GM19324 (cell line): ENCODE measurements at regions not wholly inside any gene's neighbourhood (a gene's known extent, or its start where the extent isn't known, plus 50 kb on each side); places are given as distances from the start of the nearest gene placed in this dataset.
"Not testable (repeated sequence)": the region's sequence is repeated elsewhere in the genome, so short reads cannot be mapped to it uniquely, and the experiment has no call there.

Experiments
- ATAC-seq: cut with Tn5 transposase; IDR thresholded peaks from one replicate; pipeline ENCODE4 v1.9.1; 2021; ENCODE audit warnings: mild to moderate bottlenecking, moderate library complexity; ENCODE audit not compliant: unreplicated experiment, low FRiP score

DNA sequence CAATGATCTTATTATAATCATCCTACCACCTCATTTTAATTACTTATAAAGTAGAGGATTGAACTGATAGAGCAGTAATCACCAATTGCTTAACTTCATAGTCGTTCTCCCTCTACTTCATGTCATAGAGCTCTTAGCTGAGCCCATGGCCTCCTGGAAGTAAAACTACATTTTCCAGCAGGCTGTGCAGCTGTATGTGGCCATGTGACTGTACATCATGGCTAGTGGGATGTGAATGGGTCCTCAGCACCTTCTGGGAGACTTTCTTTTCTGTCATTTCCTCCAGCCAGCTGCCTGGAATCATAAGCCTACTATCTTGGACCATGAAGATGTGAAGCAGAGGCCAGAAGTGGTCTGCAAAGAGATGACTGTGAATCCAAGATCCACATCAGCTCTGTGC is 128.7 kb upstream of the SKOR2 start:
- ATAC-seq: no peak

DNA sequence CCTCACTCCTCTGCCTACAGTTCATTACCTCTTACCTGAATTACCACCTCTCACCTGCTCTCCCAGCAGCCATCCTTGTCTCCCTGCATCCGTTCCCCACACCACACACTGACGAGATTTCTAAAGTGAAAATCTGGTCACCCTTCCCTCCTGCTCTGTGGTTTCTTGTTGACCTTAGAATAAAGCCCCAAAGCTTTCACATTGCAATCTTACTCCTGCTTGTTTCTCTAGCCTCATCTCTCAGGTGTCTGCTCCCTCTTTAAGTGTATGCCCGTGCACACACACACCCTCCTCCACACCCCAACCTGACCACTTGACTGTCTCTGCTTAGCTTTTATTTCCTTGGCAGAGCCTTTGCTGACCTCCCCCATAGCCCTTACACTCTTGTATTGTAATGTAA is 122.0 kb upstream of the SKOR2 start:
- ATAC-seq: no peak

DNA sequence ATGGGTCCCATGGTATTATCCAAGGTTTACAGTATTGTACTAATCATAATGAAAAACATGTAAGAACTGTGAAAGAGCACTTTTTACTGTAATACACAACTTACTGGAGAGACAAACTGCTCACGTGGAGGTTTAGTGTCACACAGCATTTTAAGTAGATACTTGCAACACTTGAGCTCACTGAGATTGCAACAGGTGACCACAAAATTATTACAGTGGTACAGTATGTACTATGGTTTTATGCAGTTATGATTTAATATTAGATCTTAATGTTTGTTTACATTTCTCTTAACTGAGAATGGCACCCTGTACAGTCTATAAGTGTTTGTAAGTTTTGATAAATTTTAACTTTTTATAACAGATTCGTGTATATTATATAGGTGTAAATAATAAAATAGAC is 118.6 kb upstream of the SKOR2 start:
- no peak for ATAC-seq

DNA sequence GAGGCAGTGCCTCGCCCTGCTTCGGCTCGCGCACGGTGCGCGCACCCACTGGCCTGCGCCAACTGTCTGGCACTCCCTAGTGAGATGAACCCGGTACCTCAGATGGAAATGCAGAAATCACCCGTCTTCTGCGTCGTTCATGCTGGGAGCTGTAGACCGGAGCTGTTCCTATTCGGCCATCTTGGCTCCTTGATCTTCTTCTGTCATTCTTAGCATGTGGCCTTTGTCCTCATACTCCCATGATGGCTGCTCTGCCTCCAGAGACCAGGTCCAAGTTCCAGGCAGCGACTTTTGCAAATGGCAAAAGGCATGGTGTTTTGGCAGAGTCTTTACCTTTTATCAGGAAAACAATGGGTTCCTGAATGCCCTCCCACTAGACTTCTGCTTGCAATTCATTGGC is 102.6 kb upstream of the SKOR2 start:
- not testable (repeated sequence) for ATAC-seq

DNA sequence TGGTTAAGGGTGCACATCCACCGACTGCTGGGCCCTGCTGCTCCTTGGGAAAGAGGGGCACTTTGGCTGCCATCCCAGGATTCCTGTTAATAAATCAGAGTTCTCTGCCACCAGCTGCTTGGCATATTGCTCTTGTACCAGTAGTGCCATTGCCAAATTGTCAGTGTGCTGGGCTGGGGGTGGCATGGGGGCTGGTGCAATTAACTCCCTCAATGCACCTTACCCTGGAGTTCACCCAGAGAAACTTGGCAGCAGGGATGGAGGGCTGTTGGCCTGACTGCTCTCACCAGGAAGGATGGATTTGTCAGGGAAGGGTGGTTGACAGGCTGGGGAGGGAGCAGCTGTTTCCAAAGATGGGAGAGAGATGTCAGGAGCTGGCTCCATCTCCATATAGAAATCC is 94.6 kb upstream of the SKOR2 start:
- ATAC-seq: no peak

DNA sequence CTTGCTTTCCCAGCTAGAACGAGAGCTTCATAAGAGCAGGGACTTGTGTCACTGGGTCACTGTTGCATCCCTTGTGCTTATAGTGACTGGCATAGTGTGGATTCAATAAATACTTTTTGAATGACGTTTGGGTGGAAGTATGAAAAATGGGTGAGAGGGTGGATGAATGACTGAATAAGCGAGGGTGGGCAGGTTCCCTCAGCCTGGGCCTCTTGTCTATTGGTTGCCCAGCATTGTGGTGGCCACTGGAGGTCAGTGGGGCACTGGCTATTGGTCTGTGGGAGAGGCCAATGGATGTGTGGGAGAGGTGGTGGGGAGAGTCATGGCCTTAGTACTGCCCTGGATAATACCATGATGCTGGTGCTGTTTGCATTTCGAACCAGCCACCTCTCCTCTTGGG is 93.8 kb upstream of the SKOR2 start:
- no peak for ATAC-seq

DNA sequence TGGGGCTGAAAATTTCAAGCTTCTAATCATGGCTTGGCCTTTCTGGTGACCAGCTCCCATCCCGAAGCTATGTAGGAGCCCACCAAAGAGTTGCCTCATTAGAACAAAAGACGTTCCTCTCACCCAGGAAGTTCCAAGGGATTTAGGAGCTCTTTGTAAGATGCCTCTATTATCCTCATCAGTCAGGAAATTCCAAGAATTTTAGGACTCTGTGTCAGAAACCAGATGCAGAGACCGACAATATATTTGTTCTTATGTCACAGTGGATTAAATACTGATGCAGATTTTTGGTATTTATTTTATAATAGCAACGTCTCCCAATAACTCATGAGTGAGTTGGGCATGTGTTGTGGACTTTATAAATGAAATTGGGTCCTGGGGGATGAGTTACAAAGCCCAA is 91.8 kb upstream of the SKOR2 start:
- no peak for ATAC-seq

DNA sequence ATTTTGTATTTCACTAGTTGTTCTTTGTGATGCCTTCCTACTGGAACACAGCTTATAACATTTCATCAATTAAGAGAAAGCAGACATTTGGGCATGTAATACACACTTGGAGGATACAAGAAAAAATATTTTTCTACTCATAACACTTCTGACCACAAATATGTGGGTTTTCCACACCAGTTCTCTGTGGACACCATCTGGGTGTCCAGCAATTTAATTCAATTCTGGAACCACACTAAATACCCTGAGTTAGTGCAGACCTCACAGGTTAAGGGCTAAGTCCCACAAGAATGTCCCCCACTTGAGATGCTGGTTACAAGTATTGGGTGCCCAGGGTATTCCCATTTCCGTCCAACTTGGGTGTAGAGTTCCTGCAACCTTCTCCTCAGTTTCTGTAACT is 91.1 kb upstream of the SKOR2 start:
- no peak for ATAC-seq

DNA sequence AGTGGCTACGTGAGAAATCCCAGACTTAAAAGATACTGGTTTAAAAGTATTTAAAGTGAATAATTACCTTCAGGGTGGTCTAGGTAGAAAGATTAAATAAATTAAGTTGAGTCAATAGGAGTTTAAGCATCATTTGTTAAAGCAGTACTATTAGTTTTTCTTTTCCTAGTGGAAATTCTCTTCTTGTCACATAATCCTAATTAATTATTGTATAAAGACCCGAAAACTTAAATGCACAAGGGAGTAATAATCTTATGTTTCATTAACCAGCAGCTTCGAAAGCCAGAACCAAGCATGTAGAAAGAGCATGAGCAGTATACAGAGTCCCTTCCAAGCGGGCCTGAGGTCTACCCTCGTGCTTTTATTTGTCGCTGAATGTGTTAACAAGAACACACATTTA is 90.2 kb upstream of the SKOR2 start:
- ATAC-seq: no peak

DNA sequence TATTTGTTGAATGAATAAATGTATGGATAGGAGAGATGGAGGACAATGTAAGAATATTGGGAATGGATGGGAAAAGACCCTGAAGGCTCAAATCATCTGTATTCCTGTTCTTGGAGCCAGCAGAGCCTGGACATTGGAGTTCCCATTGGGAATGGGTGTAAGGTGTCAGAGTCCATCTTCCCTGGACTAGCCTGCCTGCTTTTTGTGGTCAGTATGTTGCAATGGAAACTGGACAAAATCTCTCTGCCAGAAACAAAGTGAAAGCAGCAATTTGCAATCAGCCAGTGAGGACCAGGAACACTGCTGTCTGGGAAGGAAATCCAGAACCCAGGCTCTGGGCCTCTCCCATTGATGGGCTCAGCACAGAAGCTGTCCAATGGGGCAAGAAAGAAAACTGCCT is 83.5 kb upstream of the SKOR2 start:
- no peak for ATAC-seq

DNA sequence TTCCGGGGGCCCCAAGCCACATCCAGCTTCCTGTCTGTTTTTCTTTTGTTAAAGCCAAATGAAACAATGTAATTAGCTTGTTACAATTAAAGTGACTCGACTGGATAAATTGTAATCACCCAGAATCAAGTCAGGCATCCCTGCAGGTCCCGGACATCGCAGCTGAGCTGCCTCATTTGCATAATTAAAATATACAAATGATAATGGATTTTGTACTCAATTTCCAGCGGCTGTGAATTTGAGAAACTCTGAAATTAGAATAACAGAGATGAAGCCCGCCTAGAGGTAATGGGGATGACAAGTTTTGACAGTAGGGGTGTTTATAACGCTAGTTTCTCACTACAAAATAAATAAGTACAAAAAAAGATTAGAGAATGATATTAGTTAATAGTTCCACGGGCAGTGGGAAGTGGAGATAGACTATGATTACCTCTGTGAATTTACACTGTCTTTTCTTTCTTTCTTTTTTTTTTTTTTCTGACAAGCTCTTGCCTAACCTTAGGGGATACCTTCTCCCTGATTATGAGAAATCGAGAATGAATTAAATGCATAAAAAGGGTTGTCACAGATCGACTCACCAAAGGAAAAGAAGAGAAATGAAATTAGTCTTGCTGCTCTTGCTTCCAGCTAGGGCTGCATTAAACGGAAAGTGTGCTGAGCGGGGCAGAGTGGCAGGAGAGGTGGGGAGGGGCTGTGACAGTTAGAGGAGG is 82.6 kb upstream of the SKOR2 start:
- no peak for ATAC-seq

DNA sequence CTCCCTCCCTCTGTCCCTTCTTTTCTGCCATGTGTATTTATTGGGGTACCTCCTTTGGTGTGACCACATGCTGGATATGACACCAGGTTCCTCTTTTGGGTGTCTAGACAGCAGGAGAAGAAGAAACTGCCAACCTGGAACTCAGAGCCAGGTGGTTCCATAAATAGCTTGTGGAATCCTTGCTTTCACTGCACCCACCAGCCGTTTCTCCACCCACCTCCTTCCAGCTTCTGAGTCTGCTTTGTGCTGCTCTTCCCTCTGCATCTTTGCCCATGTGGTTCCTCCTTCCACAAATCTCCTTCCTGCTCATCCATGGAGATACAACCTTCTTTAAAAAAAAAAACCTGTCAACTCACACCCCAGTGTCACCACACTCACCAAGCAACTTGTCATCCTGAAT is 80.2 kb upstream of the SKOR2 start:
- no peak for ATAC-seq

DNA sequence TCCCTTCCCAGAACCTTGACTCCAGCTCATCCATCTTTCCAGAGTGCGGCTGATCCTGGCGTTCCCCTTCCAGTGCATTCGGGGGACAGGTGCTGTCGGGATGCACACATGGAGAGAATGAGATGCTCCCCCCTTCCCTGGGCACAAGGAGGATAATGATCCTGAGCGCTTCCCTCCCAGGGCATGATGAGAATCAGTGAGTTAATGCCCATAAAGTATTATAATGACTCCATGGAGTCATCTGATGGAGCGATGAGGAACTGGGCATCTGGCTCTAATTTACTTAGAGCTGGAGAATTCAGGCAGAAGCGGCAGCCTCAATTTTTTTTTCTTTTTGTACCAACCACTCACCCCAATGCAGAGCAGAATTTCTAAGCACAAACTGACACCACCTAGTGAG is 79.6 kb upstream of the SKOR2 start:
- no peak for ATAC-seq

DNA sequence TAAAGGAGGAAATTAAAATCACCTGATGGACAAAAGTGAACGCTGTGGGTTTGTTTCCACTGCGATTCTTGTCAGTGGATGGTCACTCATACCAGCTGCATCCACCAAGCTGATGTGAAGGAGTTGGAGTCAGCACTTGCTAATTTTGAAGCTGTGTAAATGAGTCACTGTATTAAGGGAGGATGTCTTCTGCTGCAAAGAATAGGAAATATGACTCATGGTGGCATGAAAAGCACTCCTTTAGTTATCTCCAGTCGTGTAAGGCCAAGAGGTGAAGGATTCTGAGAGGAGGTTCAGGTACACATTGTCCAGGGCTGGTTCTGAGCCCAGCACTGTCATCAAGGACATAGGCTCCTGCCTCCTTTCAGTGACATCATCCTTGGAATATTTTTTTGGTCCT is 71.7 kb upstream of the SKOR2 start:
- no peak for ATAC-seq

DNA sequence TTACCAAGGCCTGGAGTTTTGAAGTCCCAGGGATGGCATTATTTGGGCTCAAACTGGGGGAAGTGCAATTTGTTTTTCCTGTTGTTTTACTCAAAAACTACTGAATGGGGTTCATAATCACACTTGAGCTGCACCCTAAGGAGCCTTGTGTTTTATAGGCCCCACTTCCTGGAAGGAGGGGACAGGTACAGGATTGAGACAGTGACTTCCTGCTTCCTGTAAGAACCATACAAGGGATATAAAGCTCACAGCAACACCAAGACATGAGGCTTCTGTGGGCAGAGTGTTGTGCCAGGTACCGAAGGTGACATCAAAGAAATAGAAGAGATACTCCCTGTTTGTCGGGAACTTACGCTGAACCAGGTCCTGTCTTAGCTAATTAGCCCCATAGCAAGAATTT is 70.4 kb upstream of the SKOR2 start:
- no peak for ATAC-seq

DNA sequence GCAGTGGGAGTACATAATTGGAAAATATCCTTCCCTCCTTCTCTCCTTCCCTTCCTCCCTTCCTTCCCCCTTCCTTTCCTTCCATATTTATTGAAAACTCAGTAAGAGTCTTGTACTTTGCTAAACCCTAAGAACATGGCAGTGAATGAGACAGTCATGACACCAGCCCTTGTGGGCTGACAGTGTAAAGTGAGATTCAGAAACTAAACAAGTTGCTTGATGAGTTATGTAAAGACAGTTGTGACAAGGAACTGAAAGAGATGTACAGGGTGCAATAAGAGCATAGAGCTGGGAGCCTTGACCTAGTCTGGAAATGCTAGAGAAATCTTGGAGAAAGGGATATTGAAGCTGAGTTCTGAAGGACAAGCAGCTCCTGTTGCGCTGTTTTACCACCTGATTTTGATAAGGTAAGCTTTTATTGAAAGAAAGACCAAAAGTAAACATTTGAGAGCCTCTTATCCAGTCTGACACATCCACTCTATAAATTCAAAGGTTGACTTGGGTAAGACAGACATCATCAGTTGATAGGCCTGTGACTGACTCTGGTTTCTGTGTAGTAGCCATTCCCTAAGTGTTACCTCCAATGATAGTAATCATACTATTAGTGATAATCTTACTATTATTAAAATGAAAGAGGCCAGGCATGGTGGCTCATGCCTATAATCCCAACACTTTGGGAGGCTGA is 66.5 kb upstream of the SKOR2 start:
- no peak for ATAC-seq

DNA sequence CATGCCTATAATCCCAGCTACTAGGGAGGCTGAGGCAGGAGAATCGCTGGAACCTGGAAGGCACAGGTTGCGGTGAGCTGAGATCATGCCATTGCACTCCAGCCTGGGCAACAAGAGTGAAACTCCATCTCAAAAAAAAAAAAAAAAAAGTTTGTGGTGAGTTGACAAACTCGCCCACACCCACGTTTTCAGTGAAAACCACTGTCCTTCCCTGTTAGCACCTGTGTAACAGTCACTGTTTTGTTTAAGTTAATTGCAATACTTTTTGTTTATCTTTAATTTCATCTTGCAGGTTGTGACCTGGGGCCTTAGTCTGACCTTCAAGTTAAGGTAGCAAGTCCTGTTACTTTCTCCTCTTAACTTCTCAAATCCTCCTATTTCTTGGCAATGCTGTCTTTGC is 65.5 kb upstream of the SKOR2 start:
- no peak for ATAC-seq

DNA sequence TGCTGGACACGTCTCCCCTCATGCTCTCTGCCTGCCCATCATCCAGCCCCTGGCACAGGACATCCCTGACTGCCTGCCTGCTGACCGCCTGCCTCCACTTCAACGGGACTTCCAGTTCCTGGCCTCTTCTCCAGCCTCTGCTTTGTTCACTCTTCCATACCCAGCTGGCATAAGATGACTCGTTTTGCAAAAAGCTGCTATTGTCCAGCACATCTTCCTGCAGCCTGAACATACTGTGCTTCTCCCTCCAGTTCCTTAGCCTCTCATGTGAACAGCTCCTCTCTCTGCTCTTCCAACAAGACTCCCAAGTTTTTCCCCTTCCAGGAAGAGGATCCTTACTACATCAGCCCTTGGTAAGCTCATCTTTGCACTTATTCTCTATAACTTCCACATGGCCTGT is 62.4 kb upstream of the SKOR2 start:
- ATAC-seq: no peak

DNA sequence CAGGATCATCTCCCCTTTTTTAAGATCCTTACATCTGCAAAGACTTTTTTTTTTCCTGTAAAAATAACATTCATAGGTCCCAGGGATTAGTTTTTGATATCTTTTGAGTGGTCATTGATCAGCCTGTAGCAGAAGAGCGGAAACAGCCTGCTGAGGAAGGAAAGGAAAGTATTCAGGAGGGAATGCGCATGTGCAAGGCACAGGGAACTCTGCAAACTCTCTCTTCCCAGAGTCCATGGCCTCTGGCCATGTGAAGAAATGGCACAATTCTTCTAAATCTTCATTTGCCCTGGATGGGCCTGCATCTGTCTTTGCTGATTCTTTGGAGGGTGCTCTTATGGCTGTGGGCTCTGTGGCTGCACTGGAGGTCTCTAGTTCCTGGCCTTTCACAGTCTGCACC is 60.1 kb upstream of the SKOR2 start:
- ATAC-seq: no peak
